ENCODE measurements at regions not wholly inside any gene's neighbourhood (a gene's known extent, or its start where the extent isn't known, plus 50 kb on each side); places are given as distances from the start of the nearest gene placed in this dataset.

- no peak for TF ChIP-seq POLR2A (IDR thresholded peaks at IDR 0.05; ENCODE audit: borderline replicate concordance, extremely low read depth, insufficient read depth, insufficient read length)
- TF ChIP-seq CTCF (IDR thresholded peaks at IDR 0.05 in 2 of 3, conservative IDR thresholded peaks at IDR 0.05 in 1 of 3; ENCODE audit: borderline replicate concordance in 1 of 3, insufficient read depth in 1 of 3, low read depth in 2 of 3, low read length in 2 of 3), result no peak
- no peak for TF ChIP-seq REST (IDR thresholded peaks at IDR 0.05; ENCODE audit: low read depth)
- no peak for TF ChIP-seq EZH2 (IDR thresholded peaks at IDR 0.05)
- TF ChIP-seq EZH2phosphoT487 (IDR thresholded peaks at IDR 0.05; ENCODE audit: borderline replicate concordance), result no peak
- TF ChIP-seq ZNF274 (IDR thresholded peaks at IDR 0.05; ENCODE audit: low read depth, low read length), result no peak
- TF ChIP-seq ZFX (IDR thresholded peaks at IDR 0.05), result no peak
- no peak for TF ChIP-seq RAD21 (IDR thresholded peaks at IDR 0.05; ENCODE audit: low read depth)
- TF ChIP-seq SP1 (IDR thresholded peaks at IDR 0.05; ENCODE audit: low read depth), result no peak
- TF ChIP-seq SIN3A (IDR thresholded peaks at IDR 0.05; ENCODE audit: low read depth), result no peak
Observed at GRCh38 chr5:174347183-174347582, 301.7 kb downstream of the NSG2 start.

Data from HCT116 (cell line).